ENCODE measurements at regions not wholly inside any gene's neighbourhood (a gene's known extent, or its start where the extent isn't known, plus 50 kb on each side); places are given as distances from the start of the nearest gene placed in this dataset.

DNA sequence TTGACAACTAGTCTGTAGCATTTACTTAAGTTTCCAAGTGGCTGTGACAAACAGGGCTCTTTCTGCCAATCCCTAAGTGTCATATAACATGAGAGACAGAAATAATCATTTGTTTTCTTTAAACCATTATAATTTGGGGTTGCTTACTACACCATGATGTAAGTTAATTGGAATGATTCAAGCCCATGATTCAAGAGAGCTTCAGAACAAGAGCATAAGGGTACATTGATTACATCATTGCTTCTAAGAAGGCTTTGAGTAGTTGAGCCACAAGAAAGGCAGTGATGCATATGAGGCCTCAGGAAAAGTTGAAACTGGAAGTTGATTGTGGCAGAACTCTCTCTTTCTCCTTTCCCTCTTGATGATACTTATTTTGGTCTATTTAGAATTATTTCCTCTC lies 444.0 kb downstream of the CCER1 start:
- no peak for DNase-seq
- H3K27ac Mint-ChIP-seq (ENCODE audit: unreplicated experiment), result no peak overlapping the region

DNA sequence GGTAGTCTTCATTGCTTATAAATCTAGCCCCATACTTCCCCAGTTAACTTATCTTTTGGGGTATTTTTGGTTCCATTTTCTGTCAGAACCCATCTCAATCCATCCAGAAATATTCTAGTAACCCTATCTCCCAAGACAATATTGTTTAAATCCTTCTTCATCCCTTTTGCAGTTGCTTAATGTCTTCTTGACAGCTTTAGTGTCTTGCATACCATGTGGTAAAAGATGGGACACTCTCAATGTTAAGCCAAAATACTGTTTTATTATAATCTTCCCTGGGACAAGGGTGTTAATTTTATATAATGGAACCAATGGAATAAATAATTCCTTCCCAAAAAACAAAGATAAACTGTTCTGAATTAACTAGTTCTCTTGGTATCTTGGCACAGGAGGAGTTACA lies 450.2 kb downstream of the CCER1 start:
- no peak overlapping the region for H3K4me3 Mint-ChIP-seq (ENCODE audit: low read depth, unreplicated experiment)
- TF ChIP-seq, protein P1, sequence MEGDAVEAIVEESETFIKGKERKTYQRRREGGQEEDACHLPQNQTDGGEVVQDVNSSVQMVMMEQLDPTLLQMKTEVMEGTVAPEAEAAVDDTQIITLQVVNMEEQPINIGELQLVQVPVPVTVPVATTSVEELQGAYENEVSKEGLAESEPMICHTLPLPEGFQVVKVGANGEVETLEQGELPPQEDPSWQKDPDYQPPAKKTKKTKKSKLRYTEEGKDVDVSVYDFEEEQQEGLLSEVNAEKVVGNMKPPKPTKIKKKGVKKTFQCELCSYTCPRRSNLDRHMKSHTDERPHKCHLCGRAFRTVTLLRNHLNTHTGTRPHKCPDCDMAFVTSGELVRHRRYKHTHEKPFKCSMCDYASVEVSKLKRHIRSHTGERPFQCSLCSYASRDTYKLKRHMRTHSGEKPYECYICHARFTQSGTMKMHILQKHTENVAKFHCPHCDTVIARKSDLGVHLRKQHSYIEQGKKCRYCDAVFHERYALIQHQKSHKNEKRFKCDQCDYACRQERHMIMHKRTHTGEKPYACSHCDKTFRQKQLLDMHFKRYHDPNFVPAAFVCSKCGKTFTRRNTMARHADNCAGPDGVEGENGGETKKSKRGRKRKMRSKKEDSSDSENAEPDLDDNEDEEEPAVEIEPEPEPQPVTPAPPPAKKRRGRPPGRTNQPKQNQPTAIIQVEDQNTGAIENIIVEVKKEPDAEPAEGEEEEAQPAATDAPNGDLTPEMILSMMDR (IDR thresholded peaks at IDR 0.05; ENCODE audit: unreplicated experiment), result no peak
- CTCF ChIA-PET, result no interaction called here
- no peaks in the 10 kb centered on the region for H3K36me3 Mint-ChIP-seq (ENCODE audit: insufficient read depth, unreplicated experiment)
- H3K27ac Mint-ChIP-seq (ENCODE audit: unreplicated experiment), result no peak overlapping the region
- H3K27me3 Mint-ChIP-seq (ENCODE audit: unreplicated experiment), result no peaks in the 10 kb centered on the region
- BruUV-seq (replicated peaks), result no TSS peak
- H3K9me3 Mint-ChIP-seq (ENCODE audit: low read depth, unreplicated experiment), result peaks cover 22% of the 10 kb centered on the region
- no peak for DNase-seq
- no peaks in the 10 kb centered on the region for H3K4me1 Mint-ChIP-seq (ENCODE audit: low read depth, unreplicated experiment)
- intact Hi-C loops (cut with micrococcal nuclease; ENCODE audit: unreplicated experiment), result no loop called here

More for the DNA sequence above, 444.0 kb downstream of the CCER1 start:
- CTCF ChIA-PET, result no interaction called here
- H3K9me3 Mint-ChIP-seq (ENCODE audit: low read depth, unreplicated experiment), result peaks cover 18% of the 10 kb centered on the region
- H3K4me1 Mint-ChIP-seq (ENCODE audit: low read depth, unreplicated experiment), result no peaks in the 10 kb centered on the region
- BruUV-seq (replicated peaks), result no TSS peak
- H3K27me3 Mint-ChIP-seq (ENCODE audit: unreplicated experiment), result no peaks in the 10 kb centered on the region
- H3K4me3 Mint-ChIP-seq (ENCODE audit: low read depth, unreplicated experiment), result no peak overlapping the region
- H3K36me3 Mint-ChIP-seq (ENCODE audit: insufficient read depth, unreplicated experiment), result no peaks in the 10 kb centered on the region
- TF ChIP-seq, protein P1 (IDR thresholded peaks at IDR 0.05; ENCODE audit: unreplicated experiment), result no peak
- intact Hi-C loops (cut with micrococcal nuclease; ENCODE audit: unreplicated experiment), result no loop called here

DNA sequence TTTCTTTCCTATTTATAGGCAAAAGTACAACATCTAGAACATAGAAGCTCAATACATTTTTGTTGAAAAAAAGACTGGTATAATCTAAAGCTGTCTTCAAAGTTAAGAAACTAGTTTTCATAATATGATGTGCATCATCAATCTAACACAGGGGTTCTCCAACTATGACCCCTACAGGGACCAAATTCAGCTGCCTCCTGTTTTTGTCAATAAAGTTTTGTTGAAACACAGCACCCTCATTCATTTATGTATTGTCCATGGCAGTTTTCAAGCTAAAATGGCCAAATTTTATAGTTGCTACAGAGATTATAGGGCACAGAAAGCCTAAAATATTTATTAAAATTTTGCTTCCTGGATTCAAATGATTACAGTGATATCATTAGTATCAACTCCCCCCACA lies 452.9 kb downstream of the CCER1 start:
- H3K27ac Mint-ChIP-seq (ENCODE audit: unreplicated experiment), result no peak overlapping the region
- BruUV-seq (replicated peaks), result no TSS peak
- H3K36me3 Mint-ChIP-seq (ENCODE audit: insufficient read depth, unreplicated experiment), result no peaks in the 10 kb centered on the region
- DNase-seq, result no peak
- TF ChIP-seq, protein P1 (IDR thresholded peaks at IDR 0.05; ENCODE audit: unreplicated experiment), result no peak
- intact Hi-C loops (cut with micrococcal nuclease; ENCODE audit: unreplicated experiment), result no loop called here
- peaks cover 21% of the 10 kb centered on the region for H3K9me3 Mint-ChIP-seq (ENCODE audit: low read depth, unreplicated experiment)
- H3K4me3 Mint-ChIP-seq (ENCODE audit: low read depth, unreplicated experiment), result no peak overlapping the region
- no peaks in the 10 kb centered on the region for H3K27me3 Mint-ChIP-seq (ENCODE audit: unreplicated experiment)
- CTCF ChIA-PET, result no interaction called here
- H3K4me1 Mint-ChIP-seq (ENCODE audit: low read depth, unreplicated experiment), result no peaks in the 10 kb centered on the region

DNA sequence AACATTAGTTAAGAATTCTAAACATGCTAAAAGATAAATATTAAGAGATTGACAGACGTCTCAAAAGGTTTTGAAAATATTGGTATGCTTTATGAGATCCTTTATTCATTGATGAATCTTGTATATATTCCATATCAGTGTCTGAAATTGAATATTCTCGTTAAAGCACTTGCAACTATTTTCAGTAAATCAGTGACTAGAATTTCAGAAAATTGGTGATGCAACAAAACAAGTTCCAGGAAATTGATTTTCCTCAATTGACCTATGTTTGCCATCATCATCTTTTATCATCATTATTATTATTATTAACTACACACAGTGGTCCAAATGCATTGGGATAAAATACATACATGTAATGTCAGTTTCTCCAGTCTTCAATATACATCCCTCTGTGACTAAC lies 453.6 kb downstream of the CCER1 start:
- no peaks in the 10 kb centered on the region for H3K36me3 Mint-ChIP-seq (ENCODE audit: insufficient read depth, unreplicated experiment)
- intact Hi-C loops (cut with micrococcal nuclease; ENCODE audit: unreplicated experiment), result no loop called here
- no TSS peak for BruUV-seq (replicated peaks)
- no peak overlapping the region for H3K4me3 Mint-ChIP-seq (ENCODE audit: low read depth, unreplicated experiment)
- TF ChIP-seq, protein P1 (IDR thresholded peaks at IDR 0.05; ENCODE audit: unreplicated experiment), result no peak
- CTCF ChIA-PET, result no interaction called here
- H3K4me1 Mint-ChIP-seq (ENCODE audit: low read depth, unreplicated experiment), result no peaks in the 10 kb centered on the region
- H3K27ac Mint-ChIP-seq (ENCODE audit: unreplicated experiment), result no peak overlapping the region
- no peak for DNase-seq
- H3K27me3 Mint-ChIP-seq (ENCODE audit: unreplicated experiment), result no peaks in the 10 kb centered on the region
- H3K9me3 Mint-ChIP-seq (ENCODE audit: low read depth, unreplicated experiment), result peaks cover 26% of the 10 kb centered on the region

DNA sequence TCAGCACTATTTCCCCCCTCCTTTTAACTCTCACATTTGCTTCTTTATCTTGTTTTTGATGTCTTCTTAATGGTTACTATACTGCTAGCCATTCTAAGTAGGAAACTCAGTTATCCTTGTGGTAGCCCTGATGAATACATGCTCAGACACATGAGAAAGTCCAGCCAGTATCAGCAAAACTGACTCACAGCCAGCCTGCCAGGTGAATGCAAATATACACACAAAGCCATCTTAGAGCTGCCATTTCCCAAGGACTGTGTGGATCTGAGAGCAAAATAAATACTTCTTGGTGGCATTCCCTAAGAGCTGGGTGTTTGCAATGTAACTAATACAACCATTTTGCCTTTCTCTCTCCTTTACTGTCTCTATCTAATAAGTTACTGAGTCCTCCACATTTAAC lies 455.2 kb downstream of the CCER1 start:
- no TSS peak for BruUV-seq (replicated peaks)
- Mint-ChIP-seq H3K4me1 (ENCODE audit: low read depth, unreplicated experiment) (no peaks in the 10 kb centered on the region), H3K27me3 (ENCODE audit: unreplicated experiment) (no peaks in the 10 kb centered on the region), H3K27ac (ENCODE audit: unreplicated experiment) (no peak overlapping the region), H3K9me3 (ENCODE audit: low read depth, unreplicated experiment) (peaks cover 24% of the 10 kb centered on the region), H3K4me3 (ENCODE audit: low read depth, unreplicated experiment) (no peak overlapping the region), H3K36me3 (ENCODE audit: insufficient read depth, unreplicated experiment) (no peaks in the 10 kb centered on the region)
- TF ChIP-seq, protein P1 (IDR thresholded peaks at IDR 0.05; ENCODE audit: unreplicated experiment), result no peak
- DNase-seq, result no peak
- intact Hi-C loops (cut with micrococcal nuclease; ENCODE audit: unreplicated experiment), result no loop called here
- CTCF ChIA-PET, result no interaction called here
